Keratinocyte (primary cell): ENCODE measurements at regions not wholly inside any gene's neighbourhood (a gene's known extent, or its start where the extent isn't known, plus 50 kb on each side); places are given as distances from the start of the nearest gene placed in this dataset.

Source experiments
- EZH2 ChIP-seq: IDR thresholded peaks from one replicate; pipeline ENCODE4 v1.6.1; 2012; ENCODE audit warnings: inconsistent platforms, mild to moderate bottlenecking, low read length, moderate library complexity
- TF ChIP-seq, protein P1 (sequence below), 3 experiments: IDR thresholded peaks in 1 of 3; conservative IDR thresholded peaks in 1 of 3; optimal IDR thresholded peaks in 1 of 3; 2 replicates in 2 of 3; 3 replicates in 1 of 3; pipeline versions ENCODE3 to v1.5.1; 2011; ENCODE audit warnings: low read length in 3 of 3, mild to moderate bottlenecking in 3 of 3, moderate library complexity in 2 of 3, control low read depth in 1 of 3, inconsistent platforms in 1 of 3; ENCODE audit not compliant: insufficient read depth in 2 of 3; ENCODE audit errors: extremely low read depth in 1 of 3

DNA sequence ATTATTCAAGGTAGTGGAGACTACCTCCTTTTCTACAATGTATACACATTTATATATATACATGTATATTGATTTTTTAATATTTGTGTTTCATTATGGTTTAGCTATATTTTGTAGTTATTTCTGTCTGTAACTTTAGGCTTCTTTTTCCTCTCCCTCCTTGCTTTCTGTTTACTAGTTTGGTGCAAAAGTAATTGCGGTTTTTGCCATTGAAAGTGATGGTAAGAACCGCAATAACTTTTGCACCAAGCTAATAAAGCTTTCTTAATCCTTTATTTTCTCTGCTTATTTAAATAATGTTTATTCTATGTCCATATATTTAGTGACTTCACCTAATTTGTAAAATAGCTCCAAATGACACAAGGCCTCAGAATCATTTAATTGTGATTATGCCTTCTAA lies 195.3 kb upstream of the PLSCR5 start:
- TF ChIP-seq, protein P1, sequence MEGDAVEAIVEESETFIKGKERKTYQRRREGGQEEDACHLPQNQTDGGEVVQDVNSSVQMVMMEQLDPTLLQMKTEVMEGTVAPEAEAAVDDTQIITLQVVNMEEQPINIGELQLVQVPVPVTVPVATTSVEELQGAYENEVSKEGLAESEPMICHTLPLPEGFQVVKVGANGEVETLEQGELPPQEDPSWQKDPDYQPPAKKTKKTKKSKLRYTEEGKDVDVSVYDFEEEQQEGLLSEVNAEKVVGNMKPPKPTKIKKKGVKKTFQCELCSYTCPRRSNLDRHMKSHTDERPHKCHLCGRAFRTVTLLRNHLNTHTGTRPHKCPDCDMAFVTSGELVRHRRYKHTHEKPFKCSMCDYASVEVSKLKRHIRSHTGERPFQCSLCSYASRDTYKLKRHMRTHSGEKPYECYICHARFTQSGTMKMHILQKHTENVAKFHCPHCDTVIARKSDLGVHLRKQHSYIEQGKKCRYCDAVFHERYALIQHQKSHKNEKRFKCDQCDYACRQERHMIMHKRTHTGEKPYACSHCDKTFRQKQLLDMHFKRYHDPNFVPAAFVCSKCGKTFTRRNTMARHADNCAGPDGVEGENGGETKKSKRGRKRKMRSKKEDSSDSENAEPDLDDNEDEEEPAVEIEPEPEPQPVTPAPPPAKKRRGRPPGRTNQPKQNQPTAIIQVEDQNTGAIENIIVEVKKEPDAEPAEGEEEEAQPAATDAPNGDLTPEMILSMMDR (optimal IDR thresholded peaks at IDR 0.05 in 1 of 3, IDR thresholded peaks at IDR 0.05 in 1 of 3, conservative IDR thresholded peaks at IDR 0.05 in 1 of 3; ENCODE audit: extremely low read depth in 1 of 3, insufficient read depth in 2 of 3, low read length in 3 of 3): no peak
- no peak for TF ChIP-seq EZH2
